Esophagus muscularis mucosa (tissue), 4 donors: ENCODE measurements at regions not wholly inside any gene's neighbourhood (a gene's known extent, or its start where the extent isn't known, plus 50 kb on each side); places are given as distances from the start of the nearest gene placed in this dataset.

Experiments
- DNase-seq: peaks from one replicate; pipeline ENCODE4 v3.0.0-alpha.2; 2017; ENCODE audit errors: extremely low spot score
- H3K27ac ChIP-seq, 4 donors: fragments of 200-600 bp; sonication (generic); replicated peaks in 1 of 4; 1 replicate in 3 of 4; 2 replicates in 1 of 4; pipeline ENCODE4 v1.5.1; 2016 to 2019; ENCODE audit warnings: mild to moderate bottlenecking in 1 of 4
- H3K27me3 ChIP-seq, 4 donors: fragments of 200-600 bp; sonication (generic); one replicate each; pipeline versions ENCODE4 v1.5.1 to v1.6.0; 2016 to 2019
- H3K36me3 ChIP-seq, 4 donors: fragments of 200-600 bp; sonication (generic); one replicate each; pipeline ENCODE4 v1.5.1; 2016 to 2019
- H3K4me1 ChIP-seq, 4 donors: fragments of 200-600 bp; sonication (generic); one replicate each; pipeline ENCODE4 v1.5.1; 2016 to 2019
- H3K4me3 ChIP-seq, 4 donors: fragments of 200-600 bp; sonication (generic); 1 replicate in 2 of 4; 2 replicates in 2 of 4; pipeline ENCODE4 v1.5.1; 2016 to 2019; ENCODE audit warnings: mild to moderate bottlenecking in 4 of 4, moderate library complexity in 1 of 4
- H3K9me3 ChIP-seq, 4 donors: fragments of 200-600 bp; sonication (generic); 1 replicate in 3 of 4; 2 replicates in 1 of 4; pipeline ENCODE4 v1.5.1; 2016 to 2019
- CTCF ChIP-seq, 3 experiments: fragments of 200-600 bp in 2 of 3; fragments of 450-650 bp in 1 of 3; sonication (generic) in 2 of 3; IDR thresholded peaks; one replicate each; pipeline ENCODE4 v1.5.1; 2017 to 2019; ENCODE audit warnings: antibody characterized with exemption in 3 of 3, mild to moderate bottlenecking in 2 of 3, moderate library complexity in 1 of 3
- EP300 ChIP-seq: sonication (generic); formaldehyde crosslinking; IDR thresholded peaks from one replicate; pipeline ENCODE4 v1.6.1; 2017; ENCODE audit warnings: antibody characterized with exemption
- POLR2A ChIP-seq: fragments of 450-650 bp; IDR thresholded peaks from one replicate; pipeline ENCODE4 v1.6.1; 2017; ENCODE audit warnings: antibody characterized with exemption, moderate library complexity, mild to moderate bottlenecking, low read depth
- POLR2AphosphoS5 ChIP-seq, 2 donors: sonication (generic); formaldehyde crosslinking; IDR thresholded peaks; one replicate each; pipeline ENCODE4 v1.6.1; 2017; ENCODE audit warnings: antibody characterized with exemption in 2 of 2
- WGBS: methylation state at CpG from one replicate; pipeline ENCODE4 v1.1.5; 2018; 5-methylcytosine and 5-hydroxymethylcytosine counted together
- intact Hi-C: fragments of 100-400 bp; cut with DNase I; formaldehyde crosslinking; loops from one replicate; pipeline ENCODE4 v1.15.1; 2023

GRCh38 chr2:83764447-83765005 lies 694.6 kb downstream of the SUCLG1 start:
- Histone ChIP-seq H3K9me3 (peaks cover 0 to 23% (median 9%) of the 10 kb centered on the region in 4 donors), H3K27me3 (no peaks in the 10 kb centered on the region), H3K4me3 (no peak overlapping the region), H3K36me3 (no peaks in the 10 kb centered on the region), H3K4me1 (no peaks in the 10 kb centered on the region), H3K27ac (no peak overlapping the region)
- DNase-seq: no peak
- intact Hi-C loops: no loop called here
- no peak for TF ChIP-seq POLR2A
- 78% methylated on average over 5 of the region's 5 CpGs for WGBS

GRCh38 chr2:83757329-83757728 lies 701.8 kb downstream of the SUCLG1 start:
- WGBS: 88% methylated on average over 2 of the region's 2 CpGs
- intact Hi-C loops: no loop called here
- no peak for TF ChIP-seq POLR2A
- TF ChIP-seq POLR2AphosphoS5 (IDR thresholded peaks at IDR 0.05): no peak
- TF ChIP-seq EP300: no peak

GRCh38 chr2:83756219-83756618 lies 702.9 kb downstream of the SUCLG1 start:
- peaks cover 0 to 8% (median 4%) of the 10 kb centered on the region in 4 donors for H3K9me3 ChIP-seq
- TF ChIP-seq CTCF (IDR thresholded peaks at IDR 0.05): no peak
- no peak for TF ChIP-seq POLR2A
- TF ChIP-seq EP300: no peak
- no peak for TF ChIP-seq POLR2AphosphoS5 (IDR thresholded peaks at IDR 0.05)
- no peaks in the 10 kb centered on the region for H3K27me3 ChIP-seq
- no peak overlapping the region for H3K27ac ChIP-seq
- no peaks in the 10 kb centered on the region for H3K36me3 ChIP-seq
- no peak for DNase-seq
- no peaks in the 10 kb centered on the region for H3K4me1 ChIP-seq
- no peak overlapping the region for H3K4me3 ChIP-seq
- intact Hi-C loops: no loop called here
- WGBS: 91% methylated on average over 1 of the region's 1 CpG

More at GRCh38 chr2:83757329-83757728, 701.8 kb downstream of the SUCLG1 start:
- H3K36me3 ChIP-seq: no peaks in the 10 kb centered on the region
- peaks cover 0 to 13% (median 5%) of the 10 kb centered on the region in 4 donors for H3K9me3 ChIP-seq
- H3K4me3 ChIP-seq: no peak overlapping the region
- no peaks in the 10 kb centered on the region for H3K4me1 ChIP-seq
- no peak overlapping the region for H3K27ac ChIP-seq
- no peaks in the 10 kb centered on the region for H3K27me3 ChIP-seq
- DNase-seq: no peak

- no peak for DNase-seq
- no peak overlapping the region for H3K27ac ChIP-seq
- intact Hi-C loops: no loop called here
- TF ChIP-seq POLR2A (no peak), POLR2AphosphoS5 (IDR thresholded peaks at IDR 0.05) (no peak), CTCF (IDR thresholded peaks at IDR 0.05) (no peak), EP300 (no peak)
- no peaks in the 10 kb centered on the region for H3K36me3 ChIP-seq
- 89% methylated on average over 6 of the region's 6 CpGs for WGBS
- H3K27me3 ChIP-seq: no peaks in the 10 kb centered on the region
- H3K9me3 ChIP-seq: no peaks in the 10 kb centered on the region
- H3K4me1 ChIP-seq: no peaks in the 10 kb centered on the region
- no peak overlapping the region for H3K4me3 ChIP-seq
Measured at GRCh38 chr2:83747141-83747540, 711.9 kb downstream of the SUCLG1 start.

GRCh38 chr2:83744855-83745254 lies 714.2 kb downstream of the SUCLG1 start:
- intact Hi-C loops: no loop called here
- no peak for DNase-seq
- H3K27ac ChIP-seq: no peak overlapping the region
- H3K9me3 ChIP-seq: peaks cover 0 to 5% (median 2%) of the 10 kb centered on the region in 4 donors
- H3K4me3 ChIP-seq: no peak overlapping the region
- H3K4me1 ChIP-seq: no peaks in the 10 kb centered on the region
- 85% methylated on average over 4 of the region's 4 CpGs for WGBS
- TF ChIP-seq EP300 (no peak), CTCF (IDR thresholded peaks at IDR 0.05) (no peak), POLR2AphosphoS5 (IDR thresholded peaks at IDR 0.05) (no peak), POLR2A (no peak)
- no peaks in the 10 kb centered on the region for H3K36me3 ChIP-seq
- no peaks in the 10 kb centered on the region for H3K27me3 ChIP-seq
